ENCODE measurements at regions not wholly inside any gene's neighbourhood (a gene's known extent, or its start where the extent isn't known, plus 50 kb on each side); places are given as distances from the start of the nearest gene placed in this dataset.

DNA sequence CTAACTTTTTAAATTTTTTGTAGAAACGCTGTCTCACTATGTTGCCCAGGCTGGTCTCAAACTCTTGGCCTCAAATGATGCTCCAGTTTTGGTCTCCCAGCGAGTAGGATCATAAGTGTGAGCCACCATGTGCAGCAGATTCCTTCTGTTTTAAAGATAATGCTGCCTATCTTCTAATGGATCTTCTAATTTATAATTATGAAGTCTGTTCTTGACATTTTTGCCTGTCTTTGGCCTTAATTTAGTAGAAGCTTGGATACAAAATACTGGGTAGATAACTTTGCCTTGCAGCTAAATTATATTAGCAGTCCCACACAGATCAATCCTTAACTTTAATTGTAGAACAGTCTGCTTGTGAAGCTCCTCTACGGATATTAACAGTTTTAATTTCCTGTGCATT, 566.6 kb upstream of the CDH8 start:
- Histone ChIP-seq H3K27me3 (ENCODE audit: control insufficient read depth, insufficient read depth, low read length) (no peaks in the 10 kb centered on the region), H3K27ac (ENCODE audit: low read length) (no peak overlapping the region), H3K4me3 (ENCODE audit: low read depth in 2 of 2, low read length in 2 of 2) (no peak overlapping the region), H3K9me3 (ENCODE audit: control insufficient read depth, insufficient read depth, low read depth, low read length) (no peaks in the 10 kb centered on the region), H3K36me3 (ENCODE audit: control insufficient read depth, insufficient read depth, low read length) (no peaks in the 10 kb centered on the region), H3K4me1 (ENCODE audit: control insufficient read depth, insufficient read depth, low read length) (no peaks in the 10 kb centered on the region)
- TF ChIP-seq TCF7L2 (IDR thresholded peaks at IDR 0.05; ENCODE audit: low read depth, low read length) (no peak), POLR2AphosphoS5 (IDR thresholded peaks at IDR 0.05; ENCODE audit: low read depth, low read length) (no peak), REST (IDR thresholded peaks at IDR 0.05; ENCODE audit: insufficient read depth in 1 of 2, low read depth in 2 of 2, low read length in 1 of 2) (no peak), SIN3A (IDR thresholded peaks at IDR 0.05; ENCODE audit: borderline replicate concordance, insufficient read depth, low read depth, low read length) (no peak)
- TF ChIP-seq, protein P1, sequence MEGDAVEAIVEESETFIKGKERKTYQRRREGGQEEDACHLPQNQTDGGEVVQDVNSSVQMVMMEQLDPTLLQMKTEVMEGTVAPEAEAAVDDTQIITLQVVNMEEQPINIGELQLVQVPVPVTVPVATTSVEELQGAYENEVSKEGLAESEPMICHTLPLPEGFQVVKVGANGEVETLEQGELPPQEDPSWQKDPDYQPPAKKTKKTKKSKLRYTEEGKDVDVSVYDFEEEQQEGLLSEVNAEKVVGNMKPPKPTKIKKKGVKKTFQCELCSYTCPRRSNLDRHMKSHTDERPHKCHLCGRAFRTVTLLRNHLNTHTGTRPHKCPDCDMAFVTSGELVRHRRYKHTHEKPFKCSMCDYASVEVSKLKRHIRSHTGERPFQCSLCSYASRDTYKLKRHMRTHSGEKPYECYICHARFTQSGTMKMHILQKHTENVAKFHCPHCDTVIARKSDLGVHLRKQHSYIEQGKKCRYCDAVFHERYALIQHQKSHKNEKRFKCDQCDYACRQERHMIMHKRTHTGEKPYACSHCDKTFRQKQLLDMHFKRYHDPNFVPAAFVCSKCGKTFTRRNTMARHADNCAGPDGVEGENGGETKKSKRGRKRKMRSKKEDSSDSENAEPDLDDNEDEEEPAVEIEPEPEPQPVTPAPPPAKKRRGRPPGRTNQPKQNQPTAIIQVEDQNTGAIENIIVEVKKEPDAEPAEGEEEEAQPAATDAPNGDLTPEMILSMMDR (IDR thresholded peaks at IDR 0.05) = no peak
- BruUV-seq (replicated peaks) = no TSS peak
- ChIA-PET CTCF (no interaction called here), POLR2A (no interaction called here)
- in situ Hi-C loops (cut with HindIII; ENCODE audit: low pct_unique_long_range_greater_than_20kb, low sequenced_read_pairs) = no loop called here
- DNase-seq (ENCODE audit: low read depth, low spot score) (no peak), ATAC-seq (no peak)
- intact Hi-C loops (cut with micrococcal nuclease; ENCODE audit: unreplicated experiment) = no loop called here

DNA sequence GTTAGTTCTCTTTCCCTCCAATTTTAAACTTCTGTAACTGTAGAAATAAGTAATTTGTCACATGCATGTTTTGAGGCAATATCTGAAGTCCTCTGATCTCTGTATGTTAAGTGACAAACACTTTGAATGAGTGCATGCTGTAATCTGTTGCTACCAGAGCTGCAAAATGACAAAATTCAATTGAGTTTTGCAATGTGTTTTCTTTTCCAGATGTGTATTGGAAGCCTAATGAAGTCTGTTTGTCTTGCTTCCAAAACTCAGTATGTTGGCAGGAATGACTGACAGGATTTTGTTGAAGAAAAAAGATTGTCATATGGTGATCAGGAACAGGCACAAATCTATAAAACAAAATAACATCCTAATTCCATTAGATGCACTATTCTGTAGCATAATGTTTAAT, 561.6 kb upstream of the CDH8 start:
- Histone ChIP-seq H3K9me3 (ENCODE audit: control insufficient read depth, insufficient read depth, low read depth, low read length) (no peaks in the 10 kb centered on the region), H3K36me3 (ENCODE audit: control insufficient read depth, insufficient read depth, low read length) (no peaks in the 10 kb centered on the region), H3K27ac (ENCODE audit: low read length) (no peak overlapping the region), H3K4me3 (ENCODE audit: low read depth in 2 of 2, low read length in 2 of 2) (no peak overlapping the region), H3K4me1 (ENCODE audit: control insufficient read depth, insufficient read depth, low read length) (no peaks in the 10 kb centered on the region), H3K27me3 (ENCODE audit: control insufficient read depth, insufficient read depth, low read length) (no peaks in the 10 kb centered on the region)
- intact Hi-C loops (cut with micrococcal nuclease; ENCODE audit: unreplicated experiment) = no loop called here
- BruUV-seq (replicated peaks) = no TSS peak
- ChIA-PET CTCF (no interaction called here), POLR2A (no interaction called here)
- no peak for TF ChIP-seq TCF7L2 (IDR thresholded peaks at IDR 0.05; ENCODE audit: low read depth, low read length)
- TF ChIP-seq POLR2AphosphoS5 (IDR thresholded peaks at IDR 0.05; ENCODE audit: low read depth, low read length) = no peak
- TF ChIP-seq, protein P1 (IDR thresholded peaks at IDR 0.05) = no peak
- no peak for TF ChIP-seq SIN3A (IDR thresholded peaks at IDR 0.05; ENCODE audit: borderline replicate concordance, insufficient read depth, low read depth, low read length)
- in situ Hi-C loops (cut with HindIII; ENCODE audit: low pct_unique_long_range_greater_than_20kb, low sequenced_read_pairs) = no loop called here
- ATAC-seq = no peak
- no peak for DNase-seq (ENCODE audit: low read depth, low spot score)
